Hepatocyte (in vitro differentiated cells): ENCODE measurements at regions not wholly inside any gene's neighbourhood (a gene's known extent, or its start where the extent isn't known, plus 50 kb on each side); places are given as distances from the start of the nearest gene placed in this dataset.

ENCODE experiments used
- DNase-seq: peaks from one replicate; pipeline ENCODE4 v3.0.0-alpha.2; 2016; ENCODE audit warnings: low spot score
- H2AFZ ChIP-seq: fragments of 200-600 bp; sonication (generic); 2 replicates; pipeline ENCODE4 v1.6.0; 2016; ENCODE audit warnings: antibody characterized with exemption, mild to moderate bottlenecking
- H3K27ac ChIP-seq: fragments of 200-600 bp; sonication (generic); 2 replicates; pipeline ENCODE4 v1.5.1; 2016; ENCODE audit warnings: mild to moderate bottlenecking
- H3K27me3 ChIP-seq: fragments of 200-600 bp; sonication (generic); 2 replicates; pipeline ENCODE4 v1.6.1; 2016
- H3K36me3 ChIP-seq: fragments of 200-600 bp; sonication (generic); replicated peaks from 2 replicates; pipeline ENCODE4 v1.5.1; 2016; ENCODE audit warnings: low read depth; ENCODE audit not compliant: insufficient read depth
- H3K4me1 ChIP-seq: fragments of 200-600 bp; sonication (generic); 2 replicates; pipeline ENCODE4 v1.5.1; 2016; ENCODE audit warnings: mild to moderate bottlenecking, moderate library complexity; ENCODE audit not compliant: insufficient read depth
- H3K4me2 ChIP-seq: fragments of 200-600 bp; sonication (generic); 2 replicates; pipeline ENCODE4 v1.6.0; 2016
- H3K4me3 ChIP-seq: fragments of 200-600 bp; sonication (generic); 2 replicates; pipeline ENCODE4 v1.5.1; 2016; ENCODE audit warnings: mild to moderate bottlenecking
- H3K79me2 ChIP-seq: fragments of 200-600 bp; sonication (generic); 2 replicates; pipeline ENCODE4 v1.6.0; 2017; ENCODE audit warnings: mild to moderate bottlenecking
- H3K9me2 ChIP-seq: fragments of 200-600 bp; sonication (generic); replicated peaks from 2 replicates; pipeline ENCODE4 v1.6.0; 2017; ENCODE audit warnings: mild to moderate bottlenecking; ENCODE audit not compliant: insufficient read depth
- H3K9me3 ChIP-seq: fragments of 200-600 bp; sonication (generic); 2 replicates; pipeline ENCODE4 v1.5.1; 2016; ENCODE audit warnings: low read depth, mild to moderate bottlenecking
- H4K20me1 ChIP-seq: fragments of 200-600 bp; sonication (generic); 2 replicates; pipeline ENCODE4 v1.6.0; 2016; ENCODE audit warnings: mild to moderate bottlenecking; ENCODE audit not compliant: insufficient read depth, poor library complexity, severe bottlenecking
- CTCF ChIP-seq: fragments of 200-600 bp; sonication (generic); IDR thresholded peaks from 2 replicates; pipeline ENCODE4 v1.5.1; 2016; ENCODE audit warnings: antibody characterized with exemption, mild to moderate bottlenecking; ENCODE audit not compliant: poor library complexity
- EZH2 ChIP-seq: fragments of 200-600 bp; sonication (generic); IDR thresholded peaks from 2 replicates; pipeline ENCODE4 v1.6.1; 2016; ENCODE audit warnings: antibody characterized with exemption, mild to moderate bottlenecking, borderline replicate concordance
- EZH2phosphoT487 ChIP-seq: fragments of 200-600 bp; sonication (generic); IDR thresholded peaks from one replicate; pipeline ENCODE4 v1.6.1; 2018; ENCODE audit warnings: antibody characterized with exemption, mild to moderate bottlenecking, low read depth, moderate library complexity; ENCODE audit not compliant: unreplicated experiment, severe bottlenecking
- whole genome bisulfite sequencing: methylation state at CpG from one replicate; pipeline ENCODE4 v1.1.6; 2016; ENCODE audit warnings: low lambda C conversion rate; ENCODE audit errors: missing lambda C conversion rate; 5-methylcytosine and 5-hydroxymethylcytosine counted together

GRCh38 chr4:38254825-38255224 is 294.6 kb downstream of the PTTG2 start:
- Histone ChIP-seq H3K4me3 (no peak overlapping the region), H4K20me1 (no peaks in the 10 kb centered on the region), H3K27ac (no peak overlapping the region), H3K27me3 (no peaks in the 10 kb centered on the region), H3K79me2 (no peaks in the 10 kb centered on the region), H3K4me2 (no peak overlapping the region), H3K4me1 (no peaks in the 10 kb centered on the region), H3K36me3 (no peaks in the 10 kb centered on the region), H2AFZ (no peak overlapping the region), H3K9me3 (no peaks in the 10 kb centered on the region), H3K9me2 (no peaks in the 10 kb centered on the region)
- TF ChIP-seq EZH2phosphoT487, result no peak
- no peak for TF ChIP-seq CTCF
- TF ChIP-seq EZH2, result no peak
- no peak for DNase-seq
- 93% methylated on average over 1 of the region's 1 CpG for WGBS

- Histone ChIP-seq H3K79me2 (no peaks in the 10 kb centered on the region), H3K4me1 (no peaks in the 10 kb centered on the region), H3K27me3 (no peaks in the 10 kb centered on the region), H3K4me3 (no peak overlapping the region), H3K4me2 (no peak overlapping the region), H3K27ac (no peak overlapping the region), H3K36me3 (no peaks in the 10 kb centered on the region), H3K9me2 (no peaks in the 10 kb centered on the region), H3K9me3 (no peaks in the 10 kb centered on the region), H4K20me1 (no peaks in the 10 kb centered on the region), H2AFZ (no peak overlapping the region)
- WGBS, result 94% methylated on average over 2 of the region's 2 CpGs
- no peak for DNase-seq
- TF ChIP-seq EZH2phosphoT487 (no peak), EZH2 (no peak), CTCF (no peak)
Measured at GRCh38 chr4:38255572-38255971, 295.4 kb downstream of the PTTG2 start.

GRCh38 chr4:38266616-38267015 is 306.4 kb downstream of the PTTG2 start:
- H4K20me1 ChIP-seq, result no peaks in the 10 kb centered on the region
- no peaks in the 10 kb centered on the region for H3K9me2 ChIP-seq
- no peaks in the 10 kb centered on the region for H3K4me1 ChIP-seq
- no peaks in the 10 kb centered on the region for H3K9me3 ChIP-seq
- H3K4me2 ChIP-seq, result no peak overlapping the region
- peak; percentile 64 for DNase-seq
- H3K27ac ChIP-seq, result peak overlapping the region; percentile 61
- H3K79me2 ChIP-seq, result no peaks in the 10 kb centered on the region
- TF ChIP-seq CTCF, result no peak
- 72% methylated on average over 4 of the region's 4 CpGs for WGBS
- no peaks in the 10 kb centered on the region for H3K27me3 ChIP-seq
- no peak overlapping the region for H3K4me3 ChIP-seq
- H2AFZ ChIP-seq, result no peak overlapping the region
- H3K36me3 ChIP-seq, result no peaks in the 10 kb centered on the region
